Neuronal stem cell (in vitro differentiated cells): ENCODE measurements at regions not wholly inside any gene's neighbourhood (a gene's known extent, or its start where the extent isn't known, plus 50 kb on each side); places are given as distances from the start of the nearest gene placed in this dataset.

Experiments
- DNase-seq: peaks from one replicate; pipeline ENCODE4 v3.0.0-alpha.2; 2013; ENCODE audit warnings: low spot score
- H2AFZ ChIP-seq: one replicate; pipeline ENCODE4 v1.6.1; 2013; ENCODE audit warnings: mild to moderate bottlenecking, low read length, inconsistent platforms
- H2AK5ac ChIP-seq: 2 replicates; pipeline ENCODE4 v1.6.1; 2013; ENCODE audit warnings: low read depth, mild to moderate bottlenecking, inconsistent platforms, low read length, moderate library complexity, mixed read lengths
- H2BK120ac ChIP-seq: 2 replicates; pipeline ENCODE4 v1.6.1; 2013; ENCODE audit warnings: low read depth, mild to moderate bottlenecking, inconsistent platforms, low read length, moderate library complexity, mixed read lengths
- H2BK12ac ChIP-seq: one replicate; pipeline ENCODE4 v1.6.1; 2013; ENCODE audit warnings: low read length, inconsistent platforms
- H2BK15ac ChIP-seq: 2 replicates; pipeline ENCODE4 v1.6.1; 2013; ENCODE audit warnings: mild to moderate bottlenecking, low read length, inconsistent platforms, mixed read lengths
- H2BK5ac ChIP-seq: one replicate; pipeline ENCODE4 v1.6.1; 2013; ENCODE audit warnings: inconsistent platforms, mild to moderate bottlenecking, low read length, moderate library complexity
- H3K14ac ChIP-seq: one replicate; pipeline ENCODE4 v1.6.1; 2013; ENCODE audit warnings: low read length, inconsistent platforms
- H3K18ac ChIP-seq: 2 replicates; pipeline ENCODE4 v1.6.1; 2013; ENCODE audit warnings: low read length, inconsistent platforms
- H3K23ac ChIP-seq: 2 replicates; pipeline ENCODE4 v1.6.1; 2013; ENCODE audit warnings: low read depth, mild to moderate bottlenecking, mixed read lengths, low read length, inconsistent platforms; ENCODE audit not compliant: poor library complexity
- H3K27ac ChIP-seq: replicated peaks from 3 replicates; pipeline ENCODE4 v1.5.1; 2013; ENCODE audit warnings: low read length, inconsistent platforms
- H3K27me3 ChIP-seq, 3 experiments: 2 replicates each; pipeline ENCODE4 v1.6.1; 2013; ENCODE audit warnings: low read length in 3 of 3, mild to moderate bottlenecking in 2 of 3, inconsistent platforms in 1 of 3, low read depth in 1 of 3, mixed read lengths in 1 of 3, moderate library complexity in 1 of 3; ENCODE audit not compliant: control insufficient read depth in 3 of 3, insufficient read depth in 3 of 3
- H3K36me3 ChIP-seq, 2 donors: replicated peaks in 1 of 2; 2 replicates each; pipeline ENCODE4 v1.6.1; 2013; ENCODE audit warnings: low read length in 2 of 2; ENCODE audit not compliant: control insufficient read depth in 2 of 2, insufficient read depth in 2 of 2
- H3K4ac ChIP-seq: 2 replicates; pipeline ENCODE4 v1.6.1; 2013; ENCODE audit warnings: inconsistent platforms, mild to moderate bottlenecking, low read length, moderate library complexity
- H3K4me1 ChIP-seq, 2 donors: 1 replicate in 1 of 2; 2 replicates in 1 of 2; pipeline ENCODE4 v1.6.1; 2013; ENCODE audit warnings: low read length in 2 of 2, low read depth in 1 of 2; ENCODE audit not compliant: control insufficient read depth in 2 of 2, insufficient read depth in 1 of 2
- H3K4me2 ChIP-seq: one replicate; pipeline ENCODE4 v1.6.1; 2013; ENCODE audit warnings: mild to moderate bottlenecking, low read length, inconsistent platforms; ENCODE audit not compliant: insufficient read depth, poor library complexity, severe bottlenecking
- H3K4me3 ChIP-seq, 2 donors: 2 replicates each; pipeline ENCODE4 v1.5.1; 2013; ENCODE audit warnings: low read length in 2 of 2, mild to moderate bottlenecking in 2 of 2, inconsistent platforms in 1 of 2, moderate library complexity in 1 of 2
- H3K79me1 ChIP-seq: one replicate; pipeline ENCODE4 v1.6.1; 2013; ENCODE audit warnings: low read depth, mild to moderate bottlenecking, inconsistent platforms, low read length, moderate library complexity
- H3K9ac ChIP-seq: one replicate; pipeline ENCODE4 v1.6.1; 2013; ENCODE audit warnings: mild to moderate bottlenecking, low read depth, low read length, inconsistent platforms; ENCODE audit not compliant: poor library complexity
- H3K9me3 ChIP-seq, 2 donors: replicated peaks in 1 of 2; 2 replicates each; pipeline versions ENCODE3 to v1.6.1; 2013; ENCODE audit warnings: low read length in 2 of 2, mild to moderate bottlenecking in 2 of 2, inconsistent platforms in 1 of 2, low read depth in 1 of 2, mixed read lengths in 1 of 2, moderate library complexity in 1 of 2; ENCODE audit not compliant: control insufficient read depth in 2 of 2, insufficient read depth in 1 of 2
- H4K8ac ChIP-seq: one replicate; pipeline ENCODE4 v1.6.1; 2013; ENCODE audit warnings: low read depth, mild to moderate bottlenecking, inconsistent platforms, low read length, moderate library complexity
- H4K91ac ChIP-seq: one replicate; pipeline ENCODE4 v1.6.1; 2013; ENCODE audit warnings: low read length, low read depth, mild to moderate bottlenecking, inconsistent platforms; ENCODE audit not compliant: poor library complexity
- WGBS, 2 donors: extraction: QIAGEN DNeasy Blood & Tissue Kit; methylation state at CpG; one replicate each; pipeline ENCODE4 v1.1.7; 2013; ENCODE audit warnings: missing lambda C conversion rate in 2 of 2, mixed read lengths in 1 of 2; ENCODE audit not compliant: insufficient read length in 2 of 2, insufficient replicate concordance in 1 of 2; ENCODE audit errors: extremely low coverage in 2 of 2; 5-methylcytosine and 5-hydroxymethylcytosine counted together

- Histone ChIP-seq H3K27me3 (no peaks in the 10 kb centered on the region), H2AFZ (no peak overlapping the region), H3K4ac (no peak overlapping the region), H3K4me3 (no peak overlapping the region), H3K14ac (no peak overlapping the region), H2BK5ac (no peak overlapping the region), H3K4me2 (no peak overlapping the region), H2AK5ac (peak overlapping the region; percentile 36), H4K91ac (no peak overlapping the region), H3K27ac (no peak overlapping the region), H2BK15ac (peak overlapping the region; percentile 54), H4K8ac (no peak overlapping the region), H3K9me3 (no peaks in the 10 kb centered on the region), H3K9ac (peak overlapping the region; percentile 27), H3K23ac (no peak overlapping the region), H2BK120ac (no peak overlapping the region), H3K36me3 (peaks cover 0 to 2% of the 10 kb centered on the region in 2 donors), H3K4me1 (peaks cover 0 to 3% of the 10 kb centered on the region in 2 donors), H3K79me1 (no peaks in the 10 kb centered on the region), H2BK12ac (no peak overlapping the region), H3K18ac (peak overlapping the region; percentile 15)
- no peak for DNase-seq
These were observed 528.4 kb upstream of the RGMA start for GRCh38 chr15:93617443-93617842.

DNA sequence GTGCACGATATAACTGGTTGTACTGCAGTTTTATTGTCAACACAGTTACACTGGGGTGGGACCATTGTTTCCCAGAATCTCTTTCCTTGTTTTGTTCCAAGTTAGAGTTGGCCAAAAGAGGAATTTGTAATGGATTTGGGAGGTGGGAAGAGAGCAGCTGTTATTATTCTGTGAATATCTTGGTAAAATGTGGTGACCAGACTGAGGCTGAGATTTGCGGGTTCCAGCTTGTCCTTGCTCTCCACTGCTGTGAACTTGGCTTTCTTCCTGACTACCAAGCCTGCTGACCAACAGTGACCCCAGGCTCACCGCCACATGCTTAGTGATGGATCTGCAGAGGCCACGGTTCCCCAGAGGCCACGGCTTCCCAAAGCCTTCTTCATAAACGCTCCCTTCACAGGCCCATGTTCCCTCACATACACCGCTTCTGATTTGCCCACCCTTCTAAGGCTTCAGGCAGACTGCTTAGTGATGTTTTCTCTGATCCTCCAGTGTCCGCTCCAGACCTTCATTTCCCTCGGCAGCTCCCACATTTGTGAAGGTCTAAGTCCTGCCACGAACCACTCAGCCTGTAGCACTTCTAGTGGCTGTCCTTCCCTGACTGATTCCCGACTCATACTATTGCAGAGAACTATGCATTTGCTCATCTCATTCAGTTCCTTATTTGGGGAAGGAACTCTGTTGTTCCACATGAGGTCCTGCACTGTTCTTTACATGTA is 525.5 kb upstream of the RGMA start:
- no peak overlapping the region for H3K18ac ChIP-seq
- no peak overlapping the region for H3K4ac ChIP-seq
- H3K23ac ChIP-seq, result no peak overlapping the region
- H3K9ac ChIP-seq, result no peak overlapping the region
- H3K27me3 ChIP-seq, result no peaks in the 10 kb centered on the region
- no peak overlapping the region for H2BK15ac ChIP-seq
- no peak overlapping the region for H3K27ac ChIP-seq
- H3K14ac ChIP-seq, result no peak overlapping the region
- no peak overlapping the region for H4K8ac ChIP-seq
- no peak overlapping the region for H2BK5ac ChIP-seq
- no CpG with 5 or more reads among the region's 11 CpGs for WGBS, 2 donors
- no peak overlapping the region for H2AFZ ChIP-seq
- peaks cover 0 to 3% of the 10 kb centered on the region in 2 donors for H3K4me1 ChIP-seq
- no peak overlapping the region for H4K91ac ChIP-seq
- no peak overlapping the region for H3K4me2 ChIP-seq
- no peak for DNase-seq
- H2AK5ac ChIP-seq, result peak overlapping the region; percentile 4
- H3K79me1 ChIP-seq, result no peaks in the 10 kb centered on the region
- no peak overlapping the region for H2BK12ac ChIP-seq
- H3K9me3 ChIP-seq, result no peaks in the 10 kb centered on the region
- peaks cover 0 to 2% of the 10 kb centered on the region in 2 donors for H3K36me3 ChIP-seq
- H3K4me3 ChIP-seq, result no peak overlapping the region
- no peak overlapping the region for H2BK120ac ChIP-seq

DNA sequence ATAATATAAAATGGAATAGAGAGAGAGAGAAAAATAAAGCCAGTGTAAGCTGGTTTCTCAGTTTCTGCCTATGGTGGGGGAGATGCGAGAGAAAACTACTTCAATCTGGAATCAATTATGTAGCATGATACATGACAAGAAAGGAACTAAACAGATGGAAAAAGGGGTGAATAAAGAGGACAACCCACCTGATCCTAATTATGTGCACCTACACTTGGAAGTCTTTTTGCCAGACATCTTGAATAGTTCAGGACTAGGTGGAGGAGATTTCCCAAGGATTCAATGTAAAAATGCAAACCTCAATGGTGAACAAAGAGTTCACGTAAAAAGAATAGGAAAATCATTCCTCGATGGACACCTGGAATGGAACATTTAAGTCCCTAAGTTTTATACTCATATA is 524.4 kb upstream of the RGMA start:
- DNase-seq, result no peak
- no CpG with 5 or more reads among the region's 3 CpGs for WGBS, 2 donors

DNA sequence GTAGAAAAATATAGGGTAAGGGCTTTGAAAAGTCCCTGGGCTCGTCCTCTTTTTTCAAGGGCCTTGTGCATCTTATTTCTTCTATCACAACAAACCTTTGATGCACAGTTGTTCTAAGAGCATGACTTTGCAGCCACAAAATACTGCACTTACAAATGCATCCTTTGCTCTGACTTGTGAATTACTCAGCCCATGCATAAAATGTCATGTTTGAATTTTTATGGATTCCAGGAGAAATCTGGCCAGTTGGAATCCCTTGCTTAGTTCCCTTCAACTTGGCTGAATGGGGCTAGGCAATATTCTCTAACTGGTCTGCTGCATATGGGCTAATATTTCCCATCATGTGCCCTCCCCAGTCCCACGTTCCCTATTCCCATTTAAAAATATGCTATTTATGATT is 523.9 kb upstream of the RGMA start:
- no peaks in the 10 kb centered on the region for H3K4me1 ChIP-seq
- no peak overlapping the region for H3K23ac ChIP-seq
- no peaks in the 10 kb centered on the region for H3K79me1 ChIP-seq
- H2BK5ac ChIP-seq, result no peak overlapping the region
- H3K9me3 ChIP-seq, result no peaks in the 10 kb centered on the region
- no peak overlapping the region for H4K8ac ChIP-seq
- no peak overlapping the region for H2BK120ac ChIP-seq
- H3K4me3 ChIP-seq, result no peak overlapping the region
- no peak for DNase-seq
- no peak overlapping the region for H2BK15ac ChIP-seq
- no peak overlapping the region for H3K4me2 ChIP-seq
- H3K14ac ChIP-seq, result no peak overlapping the region
- peaks cover 0 to 2% of the 10 kb centered on the region in 2 donors for H3K36me3 ChIP-seq
- WGBS, 2 donors, result no CpG with 5 or more reads among the region's 2 CpGs
- no peak overlapping the region for H4K91ac ChIP-seq
- no peak overlapping the region for H3K9ac ChIP-seq
- H3K4ac ChIP-seq, result no peak overlapping the region
- no peak overlapping the region for H2AK5ac ChIP-seq
- no peak overlapping the region for H2AFZ ChIP-seq
- H3K27ac ChIP-seq, result no peak overlapping the region
- no peaks in the 10 kb centered on the region for H3K27me3 ChIP-seq
- no peak overlapping the region for H3K18ac ChIP-seq
- no peak overlapping the region for H2BK12ac ChIP-seq

More for the DNA sequence above, 524.4 kb upstream of the RGMA start:
- Histone ChIP-seq H3K9me3 (no peaks in the 10 kb centered on the region), H2BK12ac (no peak overlapping the region), H3K27me3 (no peaks in the 10 kb centered on the region), H3K36me3 (peaks cover 0 to 2% of the 10 kb centered on the region in 2 donors), H3K14ac (no peak overlapping the region), H3K27ac (no peak overlapping the region), H3K4me2 (no peak overlapping the region), H4K91ac (no peak overlapping the region), H2BK5ac (no peak overlapping the region), H4K8ac (no peak overlapping the region), H2BK15ac (no peak overlapping the region), H3K79me1 (no peaks in the 10 kb centered on the region), H3K18ac (no peak overlapping the region), H2BK120ac (no peak overlapping the region), H3K9ac (no peak overlapping the region), H3K4me3 (no peak overlapping the region), H3K4ac (no peak overlapping the region), H2AK5ac (no peak overlapping the region), H2AFZ (no peak overlapping the region), H3K23ac (no peak overlapping the region), H3K4me1 (no peaks in the 10 kb centered on the region)
